Stimulated activated CD4-positive, alpha-beta T cell treated with anti-CD3 and anti-CD28 coated beads, TNF-alpha, amount 100 ng/mL, for 1 hour (primary cell): ENCODE measurements at regions not wholly inside any gene's neighbourhood (a gene's known extent, or its start where the extent isn't known, plus 50 kb on each side); places are given as distances from the start of the nearest gene placed in this dataset.

Experiments used
- DNase-seq, 3 donors: peaks; one replicate each; pipeline ENCODE4 v3.0.0-alpha.2; 2020; ENCODE audit warnings: low read depth in 3 of 3, low spot score in 1 of 3

DNA sequence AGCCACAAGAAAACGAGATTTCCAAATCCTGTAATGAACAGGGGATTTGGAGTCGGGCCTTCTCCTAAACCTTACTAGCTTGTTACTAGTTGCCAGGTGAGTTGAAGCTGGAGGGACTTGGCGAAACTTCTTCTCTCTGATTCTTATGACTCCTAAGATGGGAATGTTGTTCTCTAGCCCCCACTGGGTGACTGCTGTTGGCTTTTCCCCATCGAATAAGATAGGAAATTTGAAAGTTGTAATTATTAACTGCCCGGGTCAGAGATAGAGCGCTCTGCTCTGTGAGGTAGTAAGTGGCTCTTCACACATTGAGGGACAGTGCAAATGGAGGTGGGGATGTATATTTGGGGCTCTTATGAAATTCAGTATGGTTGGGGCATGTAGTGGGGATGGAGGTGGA, 111.2 kb upstream of the MBNL2 start:
- DNase-seq: no peak

DNA sequence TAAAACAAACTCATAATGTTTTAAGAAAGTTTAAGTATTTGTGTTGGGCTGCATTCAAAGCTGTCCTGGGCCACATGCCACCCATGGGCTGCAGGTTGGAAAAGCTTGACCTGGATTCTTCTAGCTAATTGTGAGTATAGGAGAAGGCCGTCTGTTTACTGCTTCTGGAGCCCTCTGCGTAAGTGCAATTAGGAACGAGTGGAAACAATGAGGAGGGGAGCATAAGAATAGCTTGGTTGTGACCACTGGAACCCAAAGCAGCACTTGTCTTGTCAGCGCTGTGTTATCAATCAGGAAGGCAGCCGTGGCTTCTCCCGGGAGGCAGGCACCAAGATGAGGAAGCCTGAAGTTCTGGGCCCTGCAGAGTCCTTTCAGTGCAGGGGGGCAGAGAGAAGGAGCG, 110.4 kb upstream of the MBNL2 start:
- no peak for DNase-seq

DNA sequence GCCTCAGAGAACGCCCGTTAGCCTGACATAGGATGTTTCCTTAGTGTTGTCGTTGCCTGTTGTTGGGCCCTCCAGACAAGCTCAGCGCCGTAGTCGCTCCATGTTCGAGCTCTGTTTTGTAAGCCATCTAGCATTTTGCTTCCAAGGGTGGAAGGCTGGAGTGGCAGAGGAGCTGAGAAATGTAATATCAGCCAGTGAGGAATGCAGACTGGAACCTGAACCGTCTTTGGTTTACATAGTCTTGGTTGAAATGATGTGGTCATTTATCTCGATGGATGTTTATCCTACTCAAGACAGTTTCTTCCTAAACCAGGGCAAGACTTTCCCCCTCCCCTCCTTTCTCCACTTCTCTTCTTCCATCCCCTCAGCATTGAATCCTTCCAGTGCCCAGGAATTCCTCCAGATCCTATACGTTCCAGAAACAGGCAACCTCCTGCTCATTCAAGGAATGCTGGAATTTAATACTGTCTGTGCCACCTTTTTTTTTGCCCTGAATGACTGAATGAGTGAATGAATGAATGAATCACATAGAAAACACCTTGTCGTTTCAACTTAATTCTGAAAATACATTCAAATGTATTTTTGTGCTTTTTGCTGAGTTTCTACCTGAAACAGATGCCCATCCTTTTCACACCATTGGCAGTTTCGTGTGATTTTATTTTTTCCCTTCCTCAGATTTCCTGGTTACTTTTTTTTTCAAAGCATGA, 109.5 kb upstream of the MBNL2 start:
- DNase-seq: no peak

DNA sequence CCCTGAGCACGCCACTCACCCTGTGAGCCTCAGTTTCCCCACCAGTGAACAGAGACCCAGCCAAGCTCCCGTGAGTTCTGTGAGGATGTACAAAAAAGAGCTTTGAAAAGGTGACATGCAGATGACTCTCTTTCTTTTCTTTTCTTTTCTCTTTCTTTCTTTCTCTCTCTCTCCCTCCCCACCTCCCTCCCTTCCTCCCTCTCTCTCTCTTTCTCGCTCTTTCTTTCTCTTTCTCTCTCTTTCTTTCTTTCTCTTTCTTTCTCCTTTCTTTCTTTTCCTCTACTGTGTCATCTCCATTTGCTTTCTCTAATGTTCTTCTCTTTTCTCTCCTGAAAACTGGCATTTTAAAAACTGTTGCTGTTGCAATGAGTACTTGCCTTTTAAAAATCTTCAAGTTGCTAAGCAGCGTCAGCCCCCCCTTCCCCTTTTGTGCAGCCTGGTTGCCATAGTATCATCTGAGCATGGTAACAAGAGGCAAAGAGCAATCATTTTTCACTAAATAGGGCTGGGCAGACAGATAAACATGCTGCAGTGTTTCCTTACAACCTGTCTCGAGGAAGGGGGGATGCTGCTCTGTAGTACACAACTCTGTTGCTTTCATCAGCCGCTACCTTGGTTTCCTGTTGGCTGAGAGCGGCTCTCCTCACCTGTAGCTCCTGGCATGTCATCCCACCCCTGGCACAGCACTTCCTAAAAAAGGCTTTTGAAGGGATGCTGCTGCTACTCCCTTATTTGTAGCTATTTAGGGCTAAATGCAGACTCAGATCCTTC, 108.7 kb upstream of the MBNL2 start:
- no peak for DNase-seq

GRCh38 chr13:97114651-97115050, 107.5 kb upstream of the MBNL2 start:
- no peak for DNase-seq

- DNase-seq: no peak
These were observed 105.4 kb upstream of the MBNL2 start for GRCh38 chr13:97116754-97117153.

GRCh38 chr13:97117388-97117910, 104.7 kb upstream of the MBNL2 start:
- no peak for DNase-seq

- no peak for DNase-seq
These were observed 102.2 kb upstream of the MBNL2 start for GRCh38 chr13:97119943-97120342.

- DNase-seq: no peak
These were observed 101.8 kb upstream of the MBNL2 start for GRCh38 chr13:97120346-97120745.

DNA sequence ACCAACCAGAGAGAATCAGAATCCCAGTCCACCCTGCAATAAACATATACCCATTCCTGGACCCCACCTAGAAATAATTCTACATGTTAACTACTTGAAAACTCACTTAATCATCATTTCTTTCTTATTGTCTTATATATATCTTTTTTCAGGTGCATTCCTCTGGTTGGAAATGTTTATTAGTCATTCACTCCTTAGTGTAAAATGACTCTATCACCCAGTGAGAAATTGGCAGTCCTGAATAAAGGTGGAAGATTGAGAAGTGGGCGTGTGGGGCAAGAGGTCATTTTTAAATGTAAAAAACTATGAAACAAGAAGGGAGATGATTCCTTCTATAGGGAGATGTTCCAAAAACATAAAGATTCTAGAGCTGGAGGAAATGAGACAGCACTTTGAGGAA, 101.2 kb upstream of the MBNL2 start:
- DNase-seq: no peak

DNA sequence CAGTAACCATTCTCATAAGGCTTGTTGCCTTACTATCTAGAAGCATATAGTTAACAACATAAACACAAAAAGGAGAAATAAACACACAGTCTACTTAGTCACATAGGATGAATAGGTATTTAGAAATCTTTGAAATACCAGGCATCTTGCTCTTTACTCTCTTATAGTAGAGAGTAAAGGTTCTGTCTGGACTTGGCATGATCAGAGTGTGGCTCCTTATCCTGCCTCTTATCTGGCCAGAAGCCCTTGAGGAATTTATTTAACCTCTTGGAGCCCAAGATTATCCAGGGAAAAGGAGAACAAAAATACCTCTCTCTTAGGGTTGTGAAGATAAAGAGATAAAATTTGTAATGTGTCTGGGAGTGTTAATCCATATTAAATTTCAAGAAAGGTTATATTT, 100.2 kb upstream of the MBNL2 start:
- DNase-seq: no peak

- DNase-seq: no peak
These were observed 99.6 kb upstream of the MBNL2 start for GRCh38 chr13:97122381-97122996.

DNA sequence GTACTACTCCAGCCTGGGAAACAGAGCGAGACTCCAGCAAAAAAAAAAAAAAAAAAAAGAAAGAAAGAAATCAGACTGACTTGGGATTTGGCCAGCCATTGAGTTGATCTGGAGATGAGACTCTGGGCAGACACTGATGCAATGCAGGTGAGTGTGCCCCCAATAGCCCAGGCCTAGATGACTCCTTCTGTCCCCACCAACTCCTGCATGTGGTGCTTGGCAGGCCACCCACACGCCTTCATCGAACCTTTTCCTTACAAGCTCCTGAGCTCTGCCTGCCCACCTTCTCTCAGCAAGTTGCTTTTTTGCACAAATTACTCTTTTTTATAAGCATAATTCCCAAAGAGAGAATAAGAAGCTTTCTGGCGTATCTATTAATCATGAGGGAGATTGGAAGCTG, 97.9 kb upstream of the MBNL2 start:
- no peak for DNase-seq

GRCh38 chr13:97124915-97125809, 97.0 kb upstream of the MBNL2 start:
- DNase-seq: no peak

- DNase-seq: no peak
These were observed 96.1 kb upstream of the MBNL2 start for GRCh38 chr13:97125810-97126738.

DNA sequence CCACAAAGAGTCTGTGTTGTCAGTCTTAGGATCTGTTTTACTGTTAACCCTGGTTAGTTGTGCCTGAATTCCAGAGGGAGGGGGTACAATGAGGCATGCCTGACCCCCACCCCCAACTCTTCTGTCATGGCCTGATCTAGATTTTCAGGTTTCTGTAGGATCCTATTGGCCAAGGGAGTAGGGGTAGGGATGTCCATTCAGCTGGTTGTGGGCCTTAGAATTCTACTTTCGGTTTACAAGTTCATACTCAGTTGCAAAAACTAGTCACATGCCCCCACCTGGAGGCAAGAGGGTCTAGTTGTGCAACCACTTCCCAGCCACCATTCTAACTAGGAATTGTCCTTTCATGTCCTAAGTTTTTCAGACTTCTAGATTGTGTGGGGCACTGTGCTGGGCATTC, 94.3 kb upstream of the MBNL2 start:
- DNase-seq: no peak

DNA sequence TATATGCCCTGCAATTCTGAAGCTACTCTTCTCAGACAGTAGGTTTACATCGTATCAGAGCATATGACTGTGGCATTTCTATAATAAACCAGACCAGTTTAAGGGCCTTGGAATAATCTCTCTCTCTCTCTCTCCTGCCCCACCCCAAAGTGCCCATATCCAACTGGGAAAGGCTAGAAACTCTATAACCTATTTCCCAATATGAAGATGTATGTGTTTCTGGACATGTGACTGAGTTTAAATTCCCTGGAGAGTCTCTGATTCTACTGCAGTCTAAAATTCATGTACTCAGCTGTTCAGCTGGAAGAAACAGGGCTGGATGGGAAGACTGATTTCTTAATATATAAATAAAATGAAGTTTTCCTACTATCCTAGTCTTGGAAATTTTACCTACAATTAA, 91.9 kb upstream of the MBNL2 start:
- DNase-seq: no peak

- DNase-seq: no peak
These were observed 90.7 kb upstream of the MBNL2 start for GRCh38 chr13:97131447-97131846.

- no peak for DNase-seq
These were observed 88.6 kb upstream of the MBNL2 start for GRCh38 chr13:97133554-97133953.

GRCh38 chr13:97133955-97134354, 88.2 kb upstream of the MBNL2 start:
- DNase-seq: no peak
